ENCODE measurements at regions not wholly inside any gene's neighbourhood (a gene's known extent, or its start where the extent isn't known, plus 50 kb on each side); places are given as distances from the start of the nearest gene placed in this dataset.

DNA sequence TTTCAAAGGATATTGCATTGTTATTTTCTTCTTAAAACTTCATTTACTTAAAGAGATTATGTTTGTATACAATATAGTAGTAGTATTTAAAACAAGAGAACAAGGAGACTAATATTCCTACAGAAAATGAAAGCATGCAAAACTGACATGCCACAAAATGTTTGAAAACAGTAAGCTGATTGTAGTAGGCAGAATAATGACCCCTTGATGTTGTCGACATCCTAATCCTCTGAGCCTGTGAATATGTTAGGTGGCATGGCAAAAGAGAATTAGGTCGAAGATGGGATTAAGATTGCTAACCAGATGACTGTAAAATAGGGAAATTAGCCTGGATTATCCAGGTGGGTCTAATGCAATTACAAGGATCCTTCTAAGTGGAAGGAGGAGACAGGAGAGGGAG is 522.2 kb upstream of the NR3C2 start:
- TF ChIP-seq TRIM24 (CRISPR knock-in tag; IDR thresholded peaks at IDR 0.05) (no peak), ZNF501 (CRISPR knock-in tag; IDR thresholded peaks at IDR 0.05) (no peak), FOXC1 (CRISPR knock-in tag; IDR thresholded peaks at IDR 0.05; ENCODE audit: borderline replicate concordance) (no peak), SCMH1 (CRISPR knock-in tag; IDR thresholded peaks at IDR 0.05; ENCODE audit: borderline replicate concordance) (no peak), TSC22D2 (CRISPR knock-in tag; IDR thresholded peaks at IDR 0.05; ENCODE audit: borderline replicate concordance) (no peak), CBX1 (IDR thresholded peaks at IDR 0.05; ENCODE audit: low read depth) (no peak), MAFF (IDR thresholded peaks at IDR 0.05; ENCODE audit: low read depth, low read length) (no peak), SP4 (CRISPR knock-in tag; IDR thresholded peaks at IDR 0.05) (no peak), ZBTB38 (CRISPR knock-in tag; IDR thresholded peaks at IDR 0.05) (no peak), YY1 (IDR thresholded peaks at IDR 0.05; ENCODE audit: insufficient read depth, insufficient replicate concordance, low read depth, low read length) (no peak), ZNF260 (CRISPR knock-in tag; IDR thresholded peaks at IDR 0.05; ENCODE audit: borderline replicate concordance, low read depth) (no peak), MXI1 (IDR thresholded peaks at IDR 0.05; ENCODE audit: borderline replicate concordance, low read depth, low read length) (no peak), ETS1 (CRISPR knock-in tag; IDR thresholded peaks at IDR 0.05) (no peak), ZNF350 (CRISPR knock-in tag; IDR thresholded peaks at IDR 0.05; ENCODE audit: borderline replicate concordance, low read depth) (no peak), TBX3 (IDR thresholded peaks at IDR 0.05; ENCODE audit: borderline replicate concordance) (no peak), IRF1 (CRISPR knock-in tag; IDR thresholded peaks at IDR 0.05; ENCODE audit: low read depth) (no peak), ZNF232 (CRISPR knock-in tag; IDR thresholded peaks at IDR 0.05; ENCODE audit: borderline replicate concordance) (no peak), BRD4 (CRISPR knock-in tag; IDR thresholded peaks at IDR 0.05) (no peak)
- no peak overlapping the region for H3K4me2 ChIP-seq (ENCODE audit: low read depth, low read length)
- DNase-seq (ENCODE audit: low spot score) (no peak), FAIRE-seq (no peak), ATAC-seq (no peak)
- peaks cover 5% of the 10 kb centered on the region; the same call in 1 of the 2 replicates for H3K9me3 ChIP-seq (ENCODE audit: low read length)
- 0% methylated on average over 2 of the region's 2 CpGs for WGBS (ENCODE audit: low lambda C conversion rate)
- H3K9ac ChIP-seq (ENCODE audit: insufficient read depth, low read depth, low read length) = no peak overlapping the region
- no peaks in the 10 kb centered on the region for H3K79me2 ChIP-seq (ENCODE audit: insufficient read depth, low read length)
- H3K27me3 ChIP-seq (ENCODE audit: control insufficient read depth in 1 of 2, insufficient read depth in 2 of 2, low read length in 2 of 2) = no peaks in the 10 kb centered on the region
- no peak overlapping the region for H3K4me3 ChIP-seq (replicated peaks in 1 of 3; ENCODE audit: insufficient read depth in 1 of 3, low read depth in 2 of 3, low read length in 3 of 3)
- H3K36me3 ChIP-seq (replicated peaks in 1 of 2; ENCODE audit: control insufficient read depth in 1 of 2, insufficient read depth in 2 of 2, low read length in 2 of 2) = no peaks in the 10 kb centered on the region
- H3K27ac ChIP-seq (ENCODE audit: extremely low read length, insufficient read depth, low read length) = no peak overlapping the region
- no peak overlapping the region for H2AFZ ChIP-seq (ENCODE audit: low read length)
- H4K20me1 ChIP-seq (ENCODE audit: insufficient read depth, low read length) = no peaks in the 10 kb centered on the region
- H3K4me1 ChIP-seq (ENCODE audit: insufficient read depth, low read length) = no peaks in the 10 kb centered on the region
- POLR2A ChIA-PET = no interaction called here
- in situ Hi-C loops (cut with HindIII; ENCODE audit: extremely low pct_ligation_motif_present, low pct_unique_long_range_greater_than_20kb) (no loop called here), intact Hi-C loops (cut with micrococcal nuclease; ENCODE audit: unreplicated experiment) (no loop called here)
- no TSS peak for BruUV-seq (replicated peaks)
- CTCF ChIA-PET (ENCODE audit: low intra/inter-chr PET ratio, low total read pairs) = no interaction called here

Measured in HepG2 (cell line).